B cell (primary cell): ENCODE measurements at regions not wholly inside any gene's neighbourhood (a gene's known extent, or its start where the extent isn't known, plus 50 kb on each side); places are given as distances from the start of the nearest gene placed in this dataset.

Experiments
- ATAC-seq: fragments of 200-7000 bp; cut with Tn5 transposase; one replicate; pipeline ENCODE4 v1.10.0; 2021; ENCODE audit warnings: low read depth, mild to moderate bottlenecking, moderate number of reproducible peaks, moderate library complexity
- CTCF ChIA-PET: fragments of 350-600 bp; sonication (Branson Sonifier 250); formaldehyde crosslinking; loops from one replicate; lab custom pipeline; 2021; ENCODE audit warnings: antibody characterized with exemption, inconsistent platforms; lab: Charles Lee
- POLR2A ChIA-PET: fragments of 350-600 bp; sonication (Branson Sonifier 250); formaldehyde crosslinking; loops from one replicate; lab custom pipeline; 2021; ENCODE audit warnings: antibody characterized with exemption; lab: Charles Lee
- DNase-seq: peaks from one replicate; pipeline ENCODE4 v3.0.0; 2013
- H2AFZ ChIP-seq: 2 replicates; pipeline ENCODE4 v1.6.1; 2012; ENCODE audit warnings: mild to moderate bottlenecking, low read depth, low read length; ENCODE audit not compliant: insufficient read depth, poor library complexity, severe bottlenecking
- H3K27ac ChIP-seq, 2 donors: 1 replicate in 1 of 2; 2 replicates in 1 of 2; pipeline ENCODE4 v1.5.1; 2012 to 2013; ENCODE audit warnings: low read length in 2 of 2, mild to moderate bottlenecking in 2 of 2, moderate library complexity in 1 of 2
- H3K27me3 ChIP-seq, 4 experiments: fragments of 200-600 bp in 1 of 4; sonication (generic) in 1 of 4; replicated peaks in 1 of 4; 1 replicate in 2 of 4; 2 replicates in 2 of 4; pipeline versions ENCODE4 v1.6.1 to v1.7.0; 2013 to 2016; ENCODE audit warnings: low read length in 3 of 4, mild to moderate bottlenecking in 2 of 4, mixed read lengths in 1 of 4, moderate library complexity in 1 of 4; ENCODE audit not compliant: insufficient read depth in 4 of 4, control insufficient read depth in 3 of 4; ENCODE audit errors: control extremely low read depth in 1 of 4
- H3K36me3 ChIP-seq, 2 experiments: replicated peaks in 1 of 2; 1 replicate in 1 of 2; 2 replicates in 1 of 2; pipeline versions ENCODE4 v1.6.1 to v1.7.1; 2013; ENCODE audit warnings: low read length in 1 of 2; ENCODE audit not compliant: insufficient read depth in 2 of 2, control insufficient read depth in 1 of 2; ENCODE audit errors: control extremely low read depth in 1 of 2, extremely low read depth in 1 of 2
- H3K4me1 ChIP-seq, 2 donors: fragments of 200-600 bp in 1 of 2; sonication (generic) in 1 of 2; 1 replicate in 1 of 2; 2 replicates in 1 of 2; pipeline versions ENCODE4 v1.5.1 to v1.6.1; 2013 to 2017; ENCODE audit warnings: low read length in 2 of 2; ENCODE audit not compliant: control insufficient read depth in 2 of 2, insufficient read depth in 2 of 2
- H3K4me2 ChIP-seq: replicated peaks from 2 replicates; pipeline ENCODE3; 2012; ENCODE audit warnings: mild to moderate bottlenecking, low read depth, low read length; ENCODE audit not compliant: poor library complexity, severe bottlenecking
- H3K4me3 ChIP-seq, 5 experiments: fragments of 200-600 bp in 1 of 5; sonication (generic) in 1 of 5; 1 replicate in 3 of 5; 2 replicates in 2 of 5; pipeline versions ENCODE4 v1.5.1 to v1.7.0; 2011 to 2016; ENCODE audit warnings: low read length in 4 of 5, mild to moderate bottlenecking in 4 of 5, low read depth in 2 of 5, control low read depth in 1 of 5, moderate library complexity in 1 of 5; ENCODE audit not compliant: insufficient read depth in 1 of 5; ENCODE audit errors: control extremely low read depth in 1 of 5, extremely low read depth in 1 of 5
- H3K79me2 ChIP-seq: fragments of 200-600 bp; sonication (generic); one replicate; pipeline ENCODE4 v1.6.0; 2016; ENCODE audit warnings: low read length; ENCODE audit not compliant: control insufficient read depth, insufficient read depth
- H3K9ac ChIP-seq: fragments of 200-600 bp; sonication (generic); 2 replicates; pipeline ENCODE4 v1.6.1; 2017; ENCODE audit warnings: mild to moderate bottlenecking, low read length, moderate library complexity
- H3K9me3 ChIP-seq, 3 donors: one replicate each; pipeline versions ENCODE4 v1.6.1 to v1.7.1; 2013; ENCODE audit warnings: low read length in 2 of 3; ENCODE audit not compliant: control insufficient read depth in 2 of 3, insufficient read depth in 1 of 3; ENCODE audit errors: control extremely low read depth in 1 of 3
- H4K20me1 ChIP-seq: 2 replicates; pipeline ENCODE4 v1.6.0; 2012; ENCODE audit warnings: mild to moderate bottlenecking, low read length; ENCODE audit not compliant: insufficient read depth, control insufficient read depth, poor library complexity, severe bottlenecking
- H3K27ac Mint-ChIP-seq: one replicate; pipeline ENCODE4 v1.8.0; 2021; ENCODE audit warnings: mixed read lengths
- H3K27me3 Mint-ChIP-seq: one replicate; pipeline ENCODE4 v1.8.0; 2021; ENCODE audit warnings: mixed read lengths
- H3K4me1 Mint-ChIP-seq: one replicate; pipeline ENCODE4 v1.8.0; 2021; ENCODE audit warnings: mixed read lengths
- H3K4me3 Mint-ChIP-seq: one replicate; pipeline ENCODE4 v1.8.0; 2021; ENCODE audit warnings: mixed read lengths
- H3K9me3 Mint-ChIP-seq: one replicate; pipeline ENCODE4 v1.8.0; 2022; ENCODE audit warnings: mixed read lengths; ENCODE audit not compliant: insufficient read depth
- EZH2 ChIP-seq: IDR thresholded peaks from 2 replicates; pipeline ENCODE4 v1.6.1; 2012; ENCODE audit warnings: borderline replicate concordance, low read depth, mild to moderate bottlenecking, moderate library complexity, low read length; ENCODE audit not compliant: insufficient read depth, poor library complexity, severe bottlenecking
- WGBS: methylation state at CpG from one replicate; pipeline ENCODE4 v1.1.5; 2013; ENCODE audit warnings: missing lambda C conversion rate; ENCODE audit not compliant: insufficient coverage; 5-methylcytosine and 5-hydroxymethylcytosine counted together
- intact Hi-C: fragments of 100-400 bp; cut with micrococcal nuclease; formaldehyde crosslinking; loops from one replicate; pipeline ENCODE4 v1.10.0; 2022
- TF ChIP-seq, protein P1 (sequence below): fragments of 200-600 bp; IDR thresholded peaks from one replicate; pipeline ENCODE4 v1.8.0; 2022; ENCODE audit warnings: antibody characterized with exemption, mild to moderate bottlenecking

- CTCF ChIA-PET = no interaction called here
- H3K4me3 Mint-ChIP-seq = no peak overlapping the region
- Histone ChIP-seq H3K27ac (no peak overlapping the region), H3K4me2 (no peak overlapping the region), H3K79me2 (no peaks in the 10 kb centered on the region), H3K27me3 (no peaks in the 10 kb centered on the region), H3K36me3 (no peaks in the 10 kb centered on the region), H2AFZ (no peak overlapping the region), H3K9me3 (peaks cover 0 to 3% (median 2%) of the 10 kb centered on the region in 3 donors), H3K4me1 (no peaks in the 10 kb centered on the region), H4K20me1 (no peaks in the 10 kb centered on the region), H3K9ac (no peak overlapping the region), H3K4me3 (no peak overlapping the region)
- H3K27ac Mint-ChIP-seq = no peak overlapping the region
- TF ChIP-seq, protein P1, sequence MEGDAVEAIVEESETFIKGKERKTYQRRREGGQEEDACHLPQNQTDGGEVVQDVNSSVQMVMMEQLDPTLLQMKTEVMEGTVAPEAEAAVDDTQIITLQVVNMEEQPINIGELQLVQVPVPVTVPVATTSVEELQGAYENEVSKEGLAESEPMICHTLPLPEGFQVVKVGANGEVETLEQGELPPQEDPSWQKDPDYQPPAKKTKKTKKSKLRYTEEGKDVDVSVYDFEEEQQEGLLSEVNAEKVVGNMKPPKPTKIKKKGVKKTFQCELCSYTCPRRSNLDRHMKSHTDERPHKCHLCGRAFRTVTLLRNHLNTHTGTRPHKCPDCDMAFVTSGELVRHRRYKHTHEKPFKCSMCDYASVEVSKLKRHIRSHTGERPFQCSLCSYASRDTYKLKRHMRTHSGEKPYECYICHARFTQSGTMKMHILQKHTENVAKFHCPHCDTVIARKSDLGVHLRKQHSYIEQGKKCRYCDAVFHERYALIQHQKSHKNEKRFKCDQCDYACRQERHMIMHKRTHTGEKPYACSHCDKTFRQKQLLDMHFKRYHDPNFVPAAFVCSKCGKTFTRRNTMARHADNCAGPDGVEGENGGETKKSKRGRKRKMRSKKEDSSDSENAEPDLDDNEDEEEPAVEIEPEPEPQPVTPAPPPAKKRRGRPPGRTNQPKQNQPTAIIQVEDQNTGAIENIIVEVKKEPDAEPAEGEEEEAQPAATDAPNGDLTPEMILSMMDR = no peak
- no peak for TF ChIP-seq EZH2
- ATAC-seq (no peak), DNase-seq (no peak)
- WGBS = no CpG with 5 or more reads among the region's 4 CpGs
- no peaks in the 10 kb centered on the region for H3K27me3 Mint-ChIP-seq
- POLR2A ChIA-PET = no interaction called here
- no peaks in the 10 kb centered on the region for H3K4me1 Mint-ChIP-seq
- H3K9me3 Mint-ChIP-seq = no peaks in the 10 kb centered on the region
- intact Hi-C loops = no loop called here
These were observed 1191.9 kb downstream of the SLITRK5 start for GRCh38 chr13:88863116-88863515.

DNA sequence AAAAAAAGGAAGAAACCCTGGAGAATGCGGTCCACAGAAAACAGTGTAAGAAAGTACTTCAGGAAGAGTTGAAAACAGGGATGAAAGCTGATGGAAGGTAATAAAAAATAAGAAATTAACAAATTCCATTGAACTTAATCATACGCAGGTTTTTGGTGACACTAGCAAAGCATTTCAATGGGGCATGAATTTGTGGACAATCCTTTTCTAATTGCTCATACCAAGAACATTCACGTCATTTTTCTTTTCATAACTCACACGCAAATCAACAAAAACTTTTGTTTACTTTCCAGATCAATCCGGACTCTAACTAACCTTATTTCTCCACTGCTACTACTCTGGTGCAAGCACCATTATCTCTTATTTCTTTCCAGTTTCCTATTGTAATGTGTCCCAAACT lies 1195.0 kb downstream of the SLITRK5 start:
- Histone ChIP-seq H3K27ac (no peak overlapping the region), H3K36me3 (no peaks in the 10 kb centered on the region), H3K9ac (no peak overlapping the region), H4K20me1 (no peaks in the 10 kb centered on the region), H3K79me2 (no peaks in the 10 kb centered on the region), H3K4me2 (no peak overlapping the region), H3K27me3 (no peaks in the 10 kb centered on the region), H3K9me3 (peaks cover 0 to 2% (median 1%) of the 10 kb centered on the region in 3 donors), H3K4me1 (no peaks in the 10 kb centered on the region), H2AFZ (no peak overlapping the region), H3K4me3 (no peak overlapping the region)
- Mint-ChIP-seq H3K4me3 (no peak overlapping the region), H3K27ac (no peak overlapping the region), H3K9me3 (no peaks in the 10 kb centered on the region), H3K27me3 (no peaks in the 10 kb centered on the region), H3K4me1 (no peaks in the 10 kb centered on the region)
- POLR2A ChIA-PET = no interaction called here
- ATAC-seq (no peak), DNase-seq (no peak)
- 100% methylated on average over 2 of the region's 5 CpGs for WGBS
- intact Hi-C loops = no loop called here
- no peak for TF ChIP-seq EZH2
- TF ChIP-seq, protein P1 = no peak
- CTCF ChIA-PET = no interaction called here
